IMR-90 (cell line): ENCODE measurements at regions not wholly inside any gene's neighbourhood (a gene's known extent, or its start where the extent isn't known, plus 50 kb on each side); places are given as distances from the start of the nearest gene placed in this dataset.

Source experiments
- ATAC-seq: fragments of 200-7000 bp; cut with Tn5 transposase; 2 replicates; pipeline ENCODE4 v1.9.1; 2020; ENCODE audit warnings: low read depth, mild to moderate bottlenecking, moderate library complexity
- BruUV-seq: library from RNA; stranded (reverse); fragments of 400-500 nt; replicated peaks from 2 replicates; lab custom pipeline; 2021; lab: Mats Ljungman, UMichigan
- CTCF ChIA-PET: fragments of 300-600 bp; formaldehyde crosslinking; extraction: SDS; loops from one replicate; lab custom pipeline; 2021; ENCODE audit warnings: antibody characterized with exemption; lab: Yijun Ruan, JAX
- POLR2A ChIA-PET: fragments of 300-600 bp; sonication (Branson Sonifier 250); formaldehyde crosslinking; loops from one replicate; lab custom pipeline; 2022; ENCODE audit warnings: antibody characterized with exemption; ENCODE audit not compliant: unreplicated experiment; lab: Charles Lee
- DNase-seq: peaks from one replicate; pipeline ENCODE4 v3.0.0; 2013
- H2AFZ ChIP-seq: replicated peaks from 2 replicates; pipeline ENCODE3; 2013; ENCODE audit warnings: low read length, mild to moderate bottlenecking; ENCODE audit not compliant: poor library complexity
- H2AK5ac ChIP-seq: 2 replicates; pipeline ENCODE4 v1.6.1; 2013; ENCODE audit warnings: low read depth, low read length, inconsistent platforms
- H2AK9ac ChIP-seq: replicated peaks from 2 replicates; pipeline ENCODE3; 2013; ENCODE audit warnings: mild to moderate bottlenecking, low read depth, low read length, moderate library complexity; ENCODE audit not compliant: poor library complexity
- H2BK120ac ChIP-seq: 2 replicates; pipeline ENCODE4 v1.6.1; 2013; ENCODE audit warnings: low read depth, low read length, inconsistent platforms
- H2BK15ac ChIP-seq: 3 replicates; pipeline ENCODE4 v1.6.1; 2013; ENCODE audit warnings: low read depth, low read length, inconsistent platforms
- H2BK20ac ChIP-seq: 2 replicates; pipeline ENCODE4 v1.6.1; 2013; ENCODE audit warnings: low read depth, mild to moderate bottlenecking, inconsistent platforms, low read length, moderate library complexity
- H2BK5ac ChIP-seq: 2 replicates; pipeline ENCODE4 v1.6.1; 2013; ENCODE audit warnings: mild to moderate bottlenecking, low read depth, low read length, inconsistent platforms; ENCODE audit not compliant: poor library complexity, severe bottlenecking
- H3K14ac ChIP-seq: replicated peaks from 2 replicates; pipeline ENCODE4 v1.6.1; 2013; ENCODE audit warnings: low read depth, low read length, inconsistent platforms
- H3K18ac ChIP-seq: 2 replicates; pipeline ENCODE4 v1.6.1; 2013; ENCODE audit warnings: low read depth, low read length, control low read depth
- H3K23ac ChIP-seq: 2 replicates; pipeline ENCODE4 v1.6.1; 2013; ENCODE audit warnings: low read depth, low read length, inconsistent platforms
- H3K27ac ChIP-seq: 2 replicates; pipeline ENCODE4 v1.5.1; 2013; ENCODE audit warnings: mild to moderate bottlenecking, control low read depth, low read length; ENCODE audit not compliant: insufficient read depth
- H3K27me3 ChIP-seq: 2 replicates; pipeline ENCODE4 v1.6.1; 2013; ENCODE audit warnings: low read length; ENCODE audit not compliant: control insufficient read depth, insufficient read depth
- H3K36me3 ChIP-seq: 2 replicates; pipeline ENCODE4 v1.6.1; 2013; ENCODE audit warnings: low read length, mixed read lengths; ENCODE audit not compliant: control insufficient read depth, insufficient read depth
- H3K4ac ChIP-seq: 2 replicates; pipeline ENCODE4 v1.6.1; 2013; ENCODE audit warnings: low read depth, low read length, inconsistent platforms
- H3K4me1 ChIP-seq: 2 replicates; pipeline ENCODE4 v1.6.1; 2013; ENCODE audit warnings: low read length, mixed read lengths; ENCODE audit not compliant: control insufficient read depth, insufficient read depth
- H3K4me2 ChIP-seq: 2 replicates; pipeline ENCODE4 v1.6.1; 2013; ENCODE audit warnings: low read depth, mild to moderate bottlenecking, control low read depth, low read length, moderate library complexity
- H3K4me3 ChIP-seq: 2 replicates; pipeline ENCODE4 v1.5.1; 2013; ENCODE audit warnings: low read depth, mild to moderate bottlenecking, control low read depth, low read length, moderate library complexity; ENCODE audit not compliant: insufficient read depth
- H3K56ac ChIP-seq: 2 replicates; pipeline ENCODE4 v1.6.1; 2013; ENCODE audit warnings: low read length, inconsistent platforms; ENCODE audit not compliant: insufficient read depth; ENCODE audit errors: extremely low read depth
- H3K79me1 ChIP-seq, 2 experiments: 2 replicates each; pipeline ENCODE4 v1.6.1; 2013; ENCODE audit warnings: low read length in 2 of 2, inconsistent platforms in 1 of 2, low read depth in 1 of 2
- H3K9ac ChIP-seq: 2 replicates; pipeline ENCODE4 v1.6.1; 2013; ENCODE audit warnings: low read depth, low read length, control low read depth
- H3K9me1 ChIP-seq: 2 replicates; pipeline ENCODE4 v1.6.1; 2013; ENCODE audit warnings: low read length, inconsistent platforms; ENCODE audit not compliant: insufficient read depth
- H3K9me3 ChIP-seq: 2 replicates; pipeline ENCODE4 v1.6.1; 2013; ENCODE audit warnings: low read length; ENCODE audit not compliant: control insufficient read depth, insufficient read depth
- H4K20me1 ChIP-seq: 2 replicates; pipeline ENCODE4 v1.6.1; 2013; ENCODE audit warnings: low read length, inconsistent platforms; ENCODE audit not compliant: insufficient read depth
- H4K5ac ChIP-seq: 2 replicates; pipeline ENCODE4 v1.6.1; 2013; ENCODE audit warnings: mild to moderate bottlenecking, low read depth, low read length, control low read depth
- H4K8ac ChIP-seq, 2 experiments: 2 replicates each; pipeline ENCODE4 v1.6.1; 2013; ENCODE audit warnings: low read depth in 2 of 2, low read length in 2 of 2, control low read depth in 1 of 2, inconsistent platforms in 1 of 2
- H4K91ac ChIP-seq: 2 replicates; pipeline ENCODE4 v1.6.1; 2013; ENCODE audit warnings: low read depth, low read length, inconsistent platforms; ENCODE audit not compliant: insufficient read depth
- BHLHE40 ChIP-seq: fragments of 150-350 bp; IDR thresholded peaks from 2 replicates; pipeline ENCODE4 v1.6.1; 2016; ENCODE audit warnings: mild to moderate bottlenecking, low read depth, low read length
- CEBPB ChIP-seq: IDR thresholded peaks from 2 replicates; pipeline ENCODE4 v1.6.1; 2012; ENCODE audit warnings: low read depth, low read length, improper control_type of control experiment
- CHD1 ChIP-seq: IDR thresholded peaks from 2 replicates; pipeline ENCODE4 v1.6.1; 2012; ENCODE audit warnings: low read depth, low read length, improper control_type of control experiment
- FOS ChIP-seq: fragments of 150-350 bp; IDR thresholded peaks from 2 replicates; pipeline ENCODE4 v1.6.1; 2016; ENCODE audit warnings: low read depth, low read length
- MAFK ChIP-seq: IDR thresholded peaks from 2 replicates; pipeline ENCODE4 v1.6.1; 2012; ENCODE audit warnings: low read depth, low read length, improper control_type of control experiment
- MAZ ChIP-seq: IDR thresholded peaks from 2 replicates; pipeline ENCODE4 v1.6.1; 2012; ENCODE audit warnings: low read depth, mild to moderate bottlenecking, low read length, improper control_type of control experiment, moderate library complexity, borderline replicate concordance
- MXI1 ChIP-seq: IDR thresholded peaks from 2 replicates; pipeline ENCODE4 v1.6.1; 2012; ENCODE audit warnings: low read depth, mild to moderate bottlenecking, low read length, moderate library complexity, borderline replicate concordance
- NFE2L2 ChIP-seq: fragments of 150-350 bp; IDR thresholded peaks from 2 replicates; pipeline ENCODE4 v1.6.1; 2016; ENCODE audit warnings: low read depth, mild to moderate bottlenecking, low read length
- POLR2A ChIP-seq: IDR thresholded peaks from 2 replicates; pipeline ENCODE4 v1.6.1; 2012; ENCODE audit warnings: mild to moderate bottlenecking, low read depth, low read length
- RAD21 ChIP-seq: IDR thresholded peaks from 2 replicates; pipeline ENCODE4 v1.6.1; 2012; ENCODE audit warnings: low read length, improper control_type of control experiment
- RCOR1 ChIP-seq: IDR thresholded peaks from 2 replicates; pipeline ENCODE4 v1.6.1; 2012; ENCODE audit warnings: mild to moderate bottlenecking, low read length, improper control_type of control experiment; ENCODE audit not compliant: insufficient replicate concordance
- RFX5 ChIP-seq: IDR thresholded peaks from 2 replicates; pipeline ENCODE4 v1.8.0; 2012; ENCODE audit warnings: low read depth, mild to moderate bottlenecking, low read length, moderate library complexity
- SMC3 ChIP-seq: fragments of 150-350 bp; IDR thresholded peaks from 2 replicates; pipeline ENCODE4 v1.6.1; 2016; ENCODE audit warnings: low read depth, mild to moderate bottlenecking, antibody characterized with exemption, low read length, moderate library complexity
- WGBS, 2 experiments: methylation state at CpG; one replicate each; pipeline versions ENCODE4 v1.1.5 to v1.1.7; 2013; ENCODE audit warnings: missing lambda C conversion rate in 2 of 2; ENCODE audit not compliant: insufficient read length in 1 of 2; ENCODE audit errors: extremely low coverage in 2 of 2; 5-methylcytosine and 5-hydroxymethylcytosine counted together
- dilution Hi-C: fragments of 300-500 bp; cut with HindIII; formaldehyde crosslinking; loops from one replicate; pipeline ENCODE4 v1.14.3; 2018; ENCODE audit warnings: low sequenced_read_pairs; ENCODE audit not compliant: unreplicated experiment
- in situ Hi-C: fragments of 300-500 bp; cut with MboI; formaldehyde crosslinking; loops from 3 replicates; pipeline ENCODE4 v1.14.3; 2019; ENCODE audit warnings: low sequenced_read_pairs, inconsistent platforms, mixed read lengths
- intact Hi-C: fragments of 100-400 bp; cut with micrococcal nuclease; formaldehyde crosslinking; loops from 2 replicates; pipeline ENCODE4 v1.10.0; 2022
- TF ChIP-seq, protein P1 (sequence below): conservative IDR thresholded peaks from 2 replicates; pipeline ENCODE4 v1.5.1; 2012; ENCODE audit warnings: mild to moderate bottlenecking, low read depth, low read length, improper control_type of control experiment
- TF ChIP-seq, protein P2 (sequence below): fragments of 150-350 bp; IDR thresholded peaks from 2 replicates; pipeline ENCODE4 v1.6.1; 2016; ENCODE audit warnings: low read depth, mild to moderate bottlenecking, low read length, moderate library complexity, borderline replicate concordance

DNA sequence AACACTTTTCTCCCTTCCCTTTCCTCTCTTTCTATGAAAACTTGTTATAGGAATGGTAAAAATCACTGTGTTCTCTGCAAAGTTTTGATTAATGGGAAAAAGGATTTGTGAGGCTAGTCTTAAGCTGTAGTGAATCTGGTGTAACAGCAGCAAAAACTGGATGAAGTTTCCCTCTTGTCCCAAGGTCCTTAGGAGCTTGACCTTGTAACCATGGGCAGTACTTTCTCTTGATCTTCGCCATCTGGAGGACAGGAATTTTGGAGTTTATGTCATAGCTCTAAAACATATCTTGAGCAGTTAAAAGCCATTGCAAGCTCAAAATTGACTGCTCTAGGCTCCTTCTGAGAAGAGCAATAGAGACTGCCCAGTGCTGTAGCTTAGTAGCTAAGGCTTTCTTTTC is 56.5 kb upstream of the GPD1L start:
- no peak overlapping the region for H2BK5ac ChIP-seq
- in situ Hi-C loops (no loop called here), intact Hi-C loops (no loop called here), dilution Hi-C loops (no loop called here)
- no peak overlapping the region for H3K27ac ChIP-seq
- H4K8ac ChIP-seq: no peak overlapping the region
- H2BK120ac ChIP-seq: no peak overlapping the region
- H3K23ac ChIP-seq: no peak overlapping the region
- no TSS peak for BruUV-seq
- H3K27me3 ChIP-seq: 0 out of 2 replicates have a peak, but pooled peaks cover 2% of the 10 kb centered on the region
- H2BK20ac ChIP-seq: no peak overlapping the region
- H3K79me1 ChIP-seq: no peaks in the 10 kb centered on the region
- H3K4me2 ChIP-seq: no peak overlapping the region
- H3K4me3 ChIP-seq: no peak overlapping the region
- H2AFZ ChIP-seq: no peak overlapping the region
- no peak overlapping the region for H4K91ac ChIP-seq
- no CpG with 5 or more reads among the region's 1 CpG for WGBS, 2 experiments
- H2AK5ac ChIP-seq: no peak overlapping the region
- H3K9me3 ChIP-seq: no peaks in the 10 kb centered on the region
- no peaks in the 10 kb centered on the region for H3K9me1 ChIP-seq
- no peak overlapping the region for H4K5ac ChIP-seq
- no peak for DNase-seq
- ATAC-seq: no peak
- H2BK15ac ChIP-seq: no peak overlapping the region
- H3K18ac ChIP-seq: no peak overlapping the region
- no peaks in the 10 kb centered on the region for H3K4me1 ChIP-seq
- no peak overlapping the region for H3K4ac ChIP-seq
- H4K20me1 ChIP-seq: no peaks in the 10 kb centered on the region
- ChIA-PET POLR2A (no interaction called here), CTCF (interaction anchor here (0.9 kb wide), 1 partner anchor 95 kb away, joined by 3 read pairs; no protein-coding TSS in a partner anchor)
- H2AK9ac ChIP-seq: no peak overlapping the region
- no peak overlapping the region for H3K14ac ChIP-seq
- no peak overlapping the region for H3K56ac ChIP-seq
- TF ChIP-seq RCOR1: no peak
- TF ChIP-seq CEBPB: no peak
- TF ChIP-seq RAD21: no peak
- no peak for TF ChIP-seq FOS
- TF ChIP-seq, protein P1, sequence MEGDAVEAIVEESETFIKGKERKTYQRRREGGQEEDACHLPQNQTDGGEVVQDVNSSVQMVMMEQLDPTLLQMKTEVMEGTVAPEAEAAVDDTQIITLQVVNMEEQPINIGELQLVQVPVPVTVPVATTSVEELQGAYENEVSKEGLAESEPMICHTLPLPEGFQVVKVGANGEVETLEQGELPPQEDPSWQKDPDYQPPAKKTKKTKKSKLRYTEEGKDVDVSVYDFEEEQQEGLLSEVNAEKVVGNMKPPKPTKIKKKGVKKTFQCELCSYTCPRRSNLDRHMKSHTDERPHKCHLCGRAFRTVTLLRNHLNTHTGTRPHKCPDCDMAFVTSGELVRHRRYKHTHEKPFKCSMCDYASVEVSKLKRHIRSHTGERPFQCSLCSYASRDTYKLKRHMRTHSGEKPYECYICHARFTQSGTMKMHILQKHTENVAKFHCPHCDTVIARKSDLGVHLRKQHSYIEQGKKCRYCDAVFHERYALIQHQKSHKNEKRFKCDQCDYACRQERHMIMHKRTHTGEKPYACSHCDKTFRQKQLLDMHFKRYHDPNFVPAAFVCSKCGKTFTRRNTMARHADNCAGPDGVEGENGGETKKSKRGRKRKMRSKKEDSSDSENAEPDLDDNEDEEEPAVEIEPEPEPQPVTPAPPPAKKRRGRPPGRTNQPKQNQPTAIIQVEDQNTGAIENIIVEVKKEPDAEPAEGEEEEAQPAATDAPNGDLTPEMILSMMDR: no peak
- TF ChIP-seq, protein P2, sequence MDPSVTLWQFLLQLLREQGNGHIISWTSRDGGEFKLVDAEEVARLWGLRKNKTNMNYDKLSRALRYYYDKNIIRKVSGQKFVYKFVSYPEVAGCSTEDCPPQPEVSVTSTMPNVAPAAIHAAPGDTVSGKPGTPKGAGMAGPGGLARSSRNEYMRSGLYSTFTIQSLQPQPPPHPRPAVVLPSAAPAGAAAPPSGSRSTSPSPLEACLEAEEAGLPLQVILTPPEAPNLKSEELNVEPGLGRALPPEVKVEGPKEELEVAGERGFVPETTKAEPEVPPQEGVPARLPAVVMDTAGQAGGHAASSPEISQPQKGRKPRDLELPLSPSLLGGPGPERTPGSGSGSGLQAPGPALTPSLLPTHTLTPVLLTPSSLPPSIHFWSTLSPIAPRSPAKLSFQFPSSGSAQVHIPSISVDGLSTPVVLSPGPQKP: no peak
- TF ChIP-seq RFX5: no peak
- no peak for TF ChIP-seq CHD1
- no peak for TF ChIP-seq BHLHE40
- no peak for TF ChIP-seq NFE2L2
- no peak for TF ChIP-seq SMC3
- no peak for TF ChIP-seq POLR2A
- no peak for TF ChIP-seq MAZ
- TF ChIP-seq MAFK: no peak
- no peak for TF ChIP-seq MXI1
- H3K36me3 ChIP-seq: no peaks in the 10 kb centered on the region
- H3K9ac ChIP-seq: no peak overlapping the region
